A549 (cell line): ENCODE measurements at regions not wholly inside any gene's neighbourhood (a gene's known extent, or its start where the extent isn't known, plus 50 kb on each side); places are given as distances from the start of the nearest gene placed in this dataset.

Experiments
- ATAC-seq, 2 experiments: fragments of 200-7000 bp in 1 of 2; fragments of >200 bp in 1 of 2; cut with Nextera tagmentation in 1 of 2; cut with Tn5 transposase in 1 of 2; 3 replicates each; pipeline versions ENCODE4 v1.8.0 to v1.9.1; 2018 to 2020; ENCODE audit warnings: mild to moderate bottlenecking in 1 of 2, moderate library complexity in 1 of 2
- CTCF ChIA-PET: fragments of 300-600 bp; sonication (Branson Sonifier 250); formaldehyde crosslinking; extraction: SDS; loops from one replicate; lab custom pipeline; 2021; ENCODE audit warnings: antibody characterized with exemption, inconsistent platforms; lab: Yijun Ruan, JAX
- POLR2A ChIA-PET: fragments of 350-600 bp; formaldehyde crosslinking; extraction: SDS; loops from one replicate; lab custom pipeline; 2021; ENCODE audit warnings: antibody characterized with exemption, inconsistent platforms; lab: Yijun Ruan, JAX
- DNase-seq, 2 experiments: peaks; one replicate each; pipeline versions ENCODE4 v3.0.0 to v3.0.0-alpha.2; 2011 to 2016; ENCODE audit warnings: low read depth in 1 of 2, low spot score in 1 of 2
- FAIRE-seq: peaks from 2 replicates; lab custom pipeline; 2011; peaks lifted over from hg19 to GRCh38; lab: Jason Lieb, UNC
- H3K27ac ChIP-seq, 2 experiments: fragments of >200 bp; sonication (Bioruptor Twin); formaldehyde crosslinking; 3 replicates each; pipeline ENCODE4 v1.5.1; 2016 to 2017
- H3K4me1 ChIP-seq: fragments of >200 bp; sonication (Bioruptor Twin); formaldehyde crosslinking; 3 replicates; pipeline ENCODE4 v1.6.1; 2016
- H3K4me2 ChIP-seq: fragments of >200 bp; sonication (Bioruptor Twin); formaldehyde crosslinking; 3 replicates; pipeline ENCODE4 v1.6.1; 2016
- H3K4me3 ChIP-seq: fragments of >200 bp; sonication (Bioruptor Twin); formaldehyde crosslinking; 3 replicates; pipeline ENCODE4 v1.5.1; 2016
- H3K9me3 ChIP-seq: fragments of >200 bp; sonication (Bioruptor Twin); formaldehyde crosslinking; 3 replicates; pipeline ENCODE4 v1.6.1; 2016
- CBX8 ChIP-seq: fragments of 200-600 bp; sonication (generic); IDR thresholded peaks from 2 replicates; pipeline ENCODE4 v1.6.1; 2016
- CHD2 ChIP-seq: fragments of 150-350 bp; IDR thresholded peaks from 2 replicates; pipeline ENCODE4 v1.6.1; 2014; ENCODE audit warnings: low read length; ENCODE audit not compliant: partially characterized antibody
- EHF ChIP-seq: fragments of 250-450 bp; sonication (Bioruptor Pico); IDR thresholded peaks from 2 replicates; pipeline ENCODE4 v1.5.0; 2020; ENCODE audit warnings: mild to moderate bottlenecking
- EHMT2 ChIP-seq: fragments of 200-600 bp; sonication (generic); IDR thresholded peaks from 2 replicates; pipeline ENCODE4 v1.6.1; 2016; ENCODE audit warnings: antibody characterized with exemption, low read depth, mild to moderate bottlenecking, moderate library complexity
- ELK1 ChIP-seq: fragments of 150-350 bp; IDR thresholded peaks from 2 replicates; pipeline ENCODE4 v1.6.1; 2014; ENCODE audit warnings: low read depth, mild to moderate bottlenecking, low read length
- EP300 ChIP-seq, 2 experiments: fragments of >200 bp; sonication (Bioruptor Twin); formaldehyde crosslinking; IDR thresholded peaks; 2 replicates in 1 of 2; 3 replicates in 1 of 2; pipeline ENCODE4 v1.6.1; 2016 to 2017
- FOSB ChIP-seq: fragments of 250-450 bp; sonication (Bioruptor Pico); IDR thresholded peaks from 2 replicates; pipeline ENCODE4 v1.5.0; 2020; ENCODE audit warnings: mild to moderate bottlenecking, moderate library complexity
- FOSL2 ChIP-seq, 2 experiments: fragments of 450-650 bp in 1 of 2; fragments of >200 bp in 1 of 2; sonication (Bioruptor Twin) in 1 of 2; formaldehyde crosslinking; IDR thresholded peaks; 2 replicates each; pipeline versions ENCODE4 v1.5.0 to v1.6.1; 2016 to 2020; ENCODE audit warnings: mild to moderate bottlenecking in 1 of 2, moderate library complexity in 1 of 2
- FOXS1 ChIP-seq: fragments of 250-450 bp; sonication (Bioruptor Pico); IDR thresholded peaks from 2 replicates; pipeline ENCODE4 v1.5.0; 2020; ENCODE audit warnings: mild to moderate bottlenecking, moderate library complexity
- HDAC2 ChIP-seq: fragments of 200-600 bp; sonication (generic); IDR thresholded peaks from 2 replicates; pipeline ENCODE4 v1.6.1; 2016
- HEYL ChIP-seq: fragments of 250-450 bp; sonication (Bioruptor Pico); IDR thresholded peaks from 2 replicates; pipeline ENCODE4 v1.8.0; 2021; ENCODE audit warnings: mild to moderate bottlenecking, moderate library complexity
- HOXB5 ChIP-seq: fragments of 250-450 bp; sonication (Bioruptor Pico); IDR thresholded peaks from 2 replicates; pipeline ENCODE4 v1.5.0; 2020; ENCODE audit warnings: mild to moderate bottlenecking, moderate library complexity
- JUN ChIP-seq, 2 experiments: fragments of >200 bp; sonication (Bioruptor Twin); formaldehyde crosslinking; IDR thresholded peaks; 2 replicates in 1 of 2; 3 replicates in 1 of 2; pipeline ENCODE4 v1.6.1; 2016 to 2017
- MAFK ChIP-seq: fragments of 450-650 bp; IDR thresholded peaks from 2 replicates; pipeline ENCODE4 v1.6.1; 2014; ENCODE audit not compliant: partially characterized antibody
- MAZ ChIP-seq: fragments of 150-350 bp; IDR thresholded peaks from 2 replicates; pipeline ENCODE4 v1.6.1; 2014; ENCODE audit warnings: antibody characterized with exemption, low read depth, low read length, borderline replicate concordance
- MYC ChIP-seq: IDR thresholded peaks from 2 replicates; pipeline ENCODE4 v1.6.1; 2012; ENCODE audit warnings: mild to moderate bottlenecking, inconsistent platforms, low read length, improper control_type of control experiment, borderline replicate concordance
- NFE2L2 ChIP-seq: fragments of 150-350 bp; conservative IDR thresholded peaks from 2 replicates; pipeline ENCODE4 v1.6.1; 2014; ENCODE audit warnings: low read length
- PBX3 ChIP-seq: IDR thresholded peaks from 2 replicates; pipeline ENCODE4 v1.6.1; 2012
- POLR2A ChIP-seq: IDR thresholded peaks from 2 replicates; pipeline ENCODE4 v1.6.1; 2012; ENCODE audit warnings: mild to moderate bottlenecking, low read length
- RARB ChIP-seq: fragments of 250-450 bp; sonication (Bioruptor Pico); IDR thresholded peaks from 2 replicates; pipeline ENCODE4 v1.8.0; 2021; ENCODE audit warnings: mild to moderate bottlenecking, moderate library complexity
- RNF2 ChIP-seq: fragments of 200-600 bp; sonication (generic); IDR thresholded peaks from 2 replicates; pipeline ENCODE4 v1.6.1; 2016; ENCODE audit warnings: low read depth, mild to moderate bottlenecking, antibody characterized with exemption, moderate library complexity, borderline replicate concordance
- SMC3 ChIP-seq: fragments of >200 bp; sonication (Bioruptor Twin); formaldehyde crosslinking; IDR thresholded peaks from 3 replicates; pipeline ENCODE4 v1.6.1; 2018; ENCODE audit warnings: inconsistent platforms
- TFCP2L1 ChIP-seq: fragments of 250-450 bp; sonication (Bioruptor Pico); IDR thresholded peaks from 2 replicates; pipeline ENCODE4 v1.5.0; 2021; ENCODE audit warnings: mild to moderate bottlenecking
- ZFP36 ChIP-seq: fragments of 450-650 bp; IDR thresholded peaks from 2 replicates; pipeline ENCODE4 v1.6.1; 2014; ENCODE audit warnings: borderline replicate concordance; ENCODE audit not compliant: partially characterized antibody
- ZNF302 ChIP-seq: fragments of 250-450 bp; sonication (Bioruptor Pico); IDR thresholded peaks from 2 replicates; pipeline ENCODE4 v1.9.0; 2021; ENCODE audit warnings: inconsistent platforms, mild to moderate bottlenecking, moderate library complexity
- WGBS: methylation state at CpG from one replicate; pipeline ENCODE4 v1.1.6; 2017; ENCODE audit errors: missing lambda C conversion rate; 5-methylcytosine and 5-hydroxymethylcytosine counted together
- TF ChIP-seq, protein P1 (sequence below): fragments of 200-600 bp; sonication (generic); IDR thresholded peaks from 2 replicates; pipeline ENCODE4 v1.6.1; 2016; ENCODE audit warnings: antibody characterized with exemption, mild to moderate bottlenecking, moderate library complexity

DNA sequence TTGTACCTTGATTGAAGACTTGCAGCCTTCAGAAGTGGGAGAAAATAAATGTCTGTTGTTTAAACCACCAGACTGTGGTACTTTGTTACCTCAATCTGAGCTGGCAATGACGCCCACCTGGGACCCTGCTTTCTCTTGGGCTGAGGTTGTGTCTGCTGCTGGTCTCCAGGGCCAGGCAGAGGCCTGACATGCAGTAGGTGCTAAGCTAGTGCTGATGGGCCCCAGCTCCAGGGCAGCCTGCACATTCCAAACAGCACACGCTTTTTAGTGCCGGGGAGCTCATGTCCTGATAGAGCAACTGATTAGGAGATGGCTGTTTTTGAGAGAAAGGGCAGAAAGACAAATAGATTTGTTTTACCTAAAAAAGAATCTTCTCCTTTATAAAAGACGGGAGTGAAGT, 664.0 kb upstream of the HS6ST1 start:
- no peak for FAIRE-seq
- 6% methylated on average over 4 of the region's 4 CpGs for WGBS
- POLR2A ChIA-PET, result no interaction called here
- no peak overlapping the region for H3K27ac ChIP-seq
- no peaks in the 10 kb centered on the region for H3K9me3 ChIP-seq
- CTCF ChIA-PET, result no interaction called here
- no peak for DNase-seq
- H3K4me3 ChIP-seq, result no peak overlapping the region
- no peaks in the 10 kb centered on the region for H3K4me1 ChIP-seq
- ATAC-seq, result no peak
- TF ChIP-seq SMC3 (no peak), ELK1 (no peak), NFE2L2 (no peak), MAFK (no peak), FOXS1 (CRISPR knock-in tag) (no peak), EHMT2 (no peak), POLR2A (no peak), RARB (no peak), EP300 (IDR thresholded peaks at IDR 0.05) (no peak), HDAC2 (no peak), EHF (CRISPR knock-in tag) (no peak), FOSB (CRISPR knock-in tag) (no peak), CBX8 (no peak), MYC (no peak), ZFP36 (no peak)
- TF ChIP-seq, protein P1, sequence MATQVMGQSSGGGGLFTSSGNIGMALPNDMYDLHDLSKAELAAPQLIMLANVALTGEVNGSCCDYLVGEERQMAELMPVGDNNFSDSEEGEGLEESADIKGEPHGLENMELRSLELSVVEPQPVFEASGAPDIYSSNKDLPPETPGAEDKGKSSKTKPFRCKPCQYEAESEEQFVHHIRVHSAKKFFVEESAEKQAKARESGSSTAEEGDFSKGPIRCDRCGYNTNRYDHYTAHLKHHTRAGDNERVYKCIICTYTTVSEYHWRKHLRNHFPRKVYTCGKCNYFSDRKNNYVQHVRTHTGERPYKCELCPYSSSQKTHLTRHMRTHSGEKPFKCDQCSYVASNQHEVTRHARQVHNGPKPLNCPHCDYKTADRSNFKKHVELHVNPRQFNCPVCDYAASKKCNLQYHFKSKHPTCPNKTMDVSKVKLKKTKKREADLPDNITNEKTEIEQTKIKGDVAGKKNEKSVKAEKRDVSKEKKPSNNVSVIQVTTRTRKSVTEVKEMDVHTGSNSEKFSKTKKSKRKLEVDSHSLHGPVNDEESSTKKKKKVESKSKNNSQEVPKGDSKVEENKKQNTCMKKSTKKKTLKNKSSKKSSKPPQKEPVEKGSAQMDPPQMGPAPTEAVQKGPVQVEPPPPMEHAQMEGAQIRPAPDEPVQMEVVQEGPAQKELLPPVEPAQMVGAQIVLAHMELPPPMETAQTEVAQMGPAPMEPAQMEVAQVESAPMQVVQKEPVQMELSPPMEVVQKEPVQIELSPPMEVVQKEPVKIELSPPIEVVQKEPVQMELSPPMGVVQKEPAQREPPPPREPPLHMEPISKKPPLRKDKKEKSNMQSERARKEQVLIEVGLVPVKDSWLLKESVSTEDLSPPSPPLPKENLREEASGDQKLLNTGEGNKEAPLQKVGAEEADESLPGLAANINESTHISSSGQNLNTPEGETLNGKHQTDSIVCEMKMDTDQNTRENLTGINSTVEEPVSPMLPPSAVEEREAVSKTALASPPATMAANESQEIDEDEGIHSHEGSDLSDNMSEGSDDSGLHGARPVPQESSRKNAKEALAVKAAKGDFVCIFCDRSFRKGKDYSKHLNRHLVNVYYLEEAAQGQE, result no peak
- TF ChIP-seq, all 56 proteins: peak for 0
- no peak overlapping the region for H3K4me2 ChIP-seq

GRCh38 chr2:128983094-128983493, 664.4 kb upstream of the HS6ST1 start:
- no peak overlapping the region for H3K4me3 ChIP-seq
- 0% methylated on average over 2 of the region's 2 CpGs for WGBS
- H3K9me3 ChIP-seq, result no peaks in the 10 kb centered on the region
- ATAC-seq, result no peak
- DNase-seq, result no peak
- ChIA-PET POLR2A (no interaction called here), CTCF (no interaction called here)
- no peak for TF ChIP-seq TFCP2L1 (CRISPR knock-in tag)
- no peak for TF ChIP-seq MAZ
- no peak for TF ChIP-seq FOSL2 (IDR thresholded peaks at IDR 0.05)
- no peak for TF ChIP-seq FOSL2 (CRISPR knock-in tag; IDR thresholded peaks at IDR 0.05)
- TF ChIP-seq CHD2, result no peak
- TF ChIP-seq RNF2, result no peak
- TF ChIP-seq ZNF302, result no peak
- no peak for TF ChIP-seq HEYL (CRISPR knock-in tag)
- no peak for TF ChIP-seq POLR2A
- no peak for TF ChIP-seq HOXB5 (CRISPR knock-in tag)
- no peak for TF ChIP-seq ELK1
- no peak for TF ChIP-seq EHF (CRISPR knock-in tag)
- TF ChIP-seq JUN (IDR thresholded peaks at IDR 0.05), result no peak
- no peak for TF ChIP-seq EP300 (IDR thresholded peaks at IDR 0.05)
- no peak for TF ChIP-seq PBX3
- H3K27ac ChIP-seq, result no peak overlapping the region
- no peaks in the 10 kb centered on the region for H3K4me1 ChIP-seq
- no peak for FAIRE-seq
- no peak overlapping the region for H3K4me2 ChIP-seq
